H9 (cell line): ENCODE measurements at regions not wholly inside any gene's neighbourhood (a gene's known extent, or its start where the extent isn't known, plus 50 kb on each side); places are given as distances from the start of the nearest gene placed in this dataset.

Source experiments
- DNase-seq: peaks from one replicate; pipeline ENCODE4 v3.0.0-alpha.2; 2017
- H2AFZ ChIP-seq: one replicate; pipeline ENCODE4 v1.6.1; 2013; ENCODE audit warnings: mild to moderate bottlenecking, low read length, control low read depth, moderate library complexity
- H2AK5ac ChIP-seq: 2 replicates; pipeline ENCODE4 v1.6.1; 2013; ENCODE audit warnings: low read length, control low read depth, mixed read lengths; ENCODE audit not compliant: insufficient read length
- H2BK120ac ChIP-seq: one replicate; pipeline ENCODE4 v1.6.1; 2013; ENCODE audit warnings: low read depth, mild to moderate bottlenecking, low read length, control low read depth, inconsistent platforms; ENCODE audit not compliant: poor library complexity, severe bottlenecking
- H2BK12ac ChIP-seq: 2 replicates; pipeline ENCODE4 v1.6.1; 2013; ENCODE audit warnings: low read length, control low read depth, mixed read lengths, low read depth; ENCODE audit not compliant: insufficient read length
- H2BK15ac ChIP-seq: 2 replicates; pipeline ENCODE4 v1.6.1; 2013; ENCODE audit warnings: low read depth, low read length, control low read depth
- H2BK20ac ChIP-seq: one replicate; pipeline ENCODE4 v1.6.1; 2013; ENCODE audit warnings: low read depth, mild to moderate bottlenecking, low read length, control low read depth, inconsistent platforms; ENCODE audit not compliant: poor library complexity, severe bottlenecking
- H2BK5ac ChIP-seq: 2 replicates; pipeline ENCODE4 v1.6.1; 2013; ENCODE audit warnings: low read length, control low read depth, mixed read lengths; ENCODE audit not compliant: insufficient read length
- H3K14ac ChIP-seq: 2 replicates; pipeline ENCODE4 v1.6.1; 2013; ENCODE audit warnings: low read length, control low read depth; ENCODE audit not compliant: insufficient read depth
- H3K18ac ChIP-seq: 2 replicates; pipeline ENCODE4 v1.6.1; 2013; ENCODE audit warnings: low read depth, mild to moderate bottlenecking, mixed read lengths, low read length, control low read depth; ENCODE audit not compliant: insufficient read length
- H3K23ac ChIP-seq: 2 replicates; pipeline ENCODE4 v1.6.1; 2013; ENCODE audit warnings: low read length, control low read depth, mixed read lengths, low read depth; ENCODE audit not compliant: insufficient read length
- H3K23me2 ChIP-seq: 2 replicates; pipeline ENCODE4 v1.6.1; 2013; ENCODE audit warnings: low read depth, mild to moderate bottlenecking, mixed read lengths, low read length, control low read depth; ENCODE audit not compliant: insufficient read length, poor library complexity, severe bottlenecking
- H3K27ac ChIP-seq: 2 replicates; pipeline ENCODE4 v1.5.1; 2013; ENCODE audit warnings: low read length, control low read depth, mixed read lengths, low read depth; ENCODE audit not compliant: insufficient read length
- H3K27me3 ChIP-seq: 2 replicates; pipeline ENCODE4 v1.6.1; 2013; ENCODE audit warnings: low read length, control low read depth, inconsistent platforms; ENCODE audit not compliant: insufficient read depth
- H3K4ac ChIP-seq: 2 replicates; pipeline ENCODE4 v1.6.1; 2013; ENCODE audit warnings: low read depth, mild to moderate bottlenecking, control low read depth, inconsistent platforms, low read length, moderate library complexity
- H3K4me1 ChIP-seq: 2 replicates; pipeline ENCODE4 v1.6.1; 2013; ENCODE audit warnings: low read length, control low read depth, inconsistent platforms; ENCODE audit not compliant: insufficient read depth
- H3K4me2 ChIP-seq: 2 replicates; pipeline ENCODE4 v1.6.1; 2013; ENCODE audit warnings: low read length, control low read depth, mixed read lengths; ENCODE audit not compliant: insufficient read length, insufficient read depth
- H3K56ac ChIP-seq: 2 replicates; pipeline ENCODE4 v1.6.1; 2013; ENCODE audit warnings: low read depth, mild to moderate bottlenecking, mixed read lengths, low read length, control low read depth; ENCODE audit not compliant: insufficient read length
- H3K79me1 ChIP-seq: 2 replicates; pipeline ENCODE4 v1.6.1; 2013; ENCODE audit warnings: low read depth, mild to moderate bottlenecking, moderate library complexity, low read length, control low read depth, inconsistent platforms; ENCODE audit not compliant: insufficient read depth, poor library complexity, severe bottlenecking
- H3K79me2 ChIP-seq: 2 replicates; pipeline ENCODE4 v1.6.1; 2013; ENCODE audit warnings: low read length, control low read depth, inconsistent platforms; ENCODE audit not compliant: insufficient read depth
- H3K9ac ChIP-seq: 2 replicates; pipeline ENCODE4 v1.6.1; 2013; ENCODE audit warnings: low read length, control low read depth, mixed read lengths; ENCODE audit not compliant: insufficient read length; ENCODE audit errors: extremely low read depth
- H3K9me3 ChIP-seq: one replicate; pipeline ENCODE4 v1.6.1; 2013; ENCODE audit warnings: low read depth, low read length, inconsistent platforms; ENCODE audit not compliant: control insufficient read depth
- H3T11ph ChIP-seq: one replicate; pipeline ENCODE4 v1.6.1; 2013; ENCODE audit warnings: mild to moderate bottlenecking, low read length, control low read depth, inconsistent platforms
- H4K20me1 ChIP-seq: one replicate; pipeline ENCODE4 v1.6.1; 2013; ENCODE audit not compliant: control insufficient read depth, insufficient read length, insufficient read depth
- H4K5ac ChIP-seq: 2 replicates; pipeline ENCODE4 v1.6.1; 2013; ENCODE audit warnings: low read depth, mild to moderate bottlenecking, mixed read lengths, low read length, control low read depth; ENCODE audit not compliant: insufficient read length
- H4K8ac ChIP-seq: replicated peaks from 2 replicates; pipeline ENCODE4 v1.6.1; 2013; ENCODE audit warnings: low read length, control low read depth, mixed read lengths, low read depth; ENCODE audit not compliant: insufficient read length
- H4K91ac ChIP-seq: 2 replicates; pipeline ENCODE4 v1.6.1; 2013; ENCODE audit warnings: low read depth, mild to moderate bottlenecking, moderate library complexity, mixed read lengths, low read length, control low read depth; ENCODE audit not compliant: insufficient read length
- H3K27ac Mint-ChIP-seq, 3 experiments: 2 replicates in 2 of 3; 3 replicates in 1 of 3; pipeline ENCODE4 v1.8.0; 2020 to 2021; ENCODE audit warnings: mixed read lengths in 3 of 3, mild to moderate bottlenecking in 1 of 3, moderate library complexity in 1 of 3
- H3K27me3 Mint-ChIP-seq: 2 replicates; pipeline ENCODE4 v1.8.0; 2021; ENCODE audit warnings: low read depth, mild to moderate bottlenecking, moderate library complexity, mixed read lengths
- H3K36me3 Mint-ChIP-seq, 3 experiments: 2 replicates in 2 of 3; 3 replicates in 1 of 3; pipeline ENCODE4 v1.8.0; 2020 to 2021; ENCODE audit warnings: low read depth in 3 of 3, mixed read lengths in 3 of 3; ENCODE audit not compliant: insufficient read depth in 1 of 3
- H3K4me1 Mint-ChIP-seq, 2 experiments: 2 replicates each; pipeline ENCODE4 v1.8.0; 2020; ENCODE audit warnings: mixed read lengths in 2 of 2
- H3K4me3 Mint-ChIP-seq, 2 experiments: 2 replicates in 1 of 2; 3 replicates in 1 of 2; pipeline ENCODE4 v1.8.0; 2020 to 2021; ENCODE audit warnings: mild to moderate bottlenecking in 2 of 2, mixed read lengths in 2 of 2, moderate library complexity in 1 of 2
- H3K9me3 Mint-ChIP-seq, 2 experiments: 2 replicates in 1 of 2; 3 replicates in 1 of 2; pipeline ENCODE4 v1.8.0; 2020; ENCODE audit warnings: mild to moderate bottlenecking in 2 of 2, mixed read lengths in 2 of 2, moderate library complexity in 1 of 2
- TF ChIP-seq, protein P1 (sequence below): fragments of 200-600 bp; sonication (generic); conservative IDR thresholded peaks from 3 replicates; pipeline ENCODE4 v1.8.0; 2021; ENCODE audit warnings: antibody characterized with exemption, mild to moderate bottlenecking

DNA sequence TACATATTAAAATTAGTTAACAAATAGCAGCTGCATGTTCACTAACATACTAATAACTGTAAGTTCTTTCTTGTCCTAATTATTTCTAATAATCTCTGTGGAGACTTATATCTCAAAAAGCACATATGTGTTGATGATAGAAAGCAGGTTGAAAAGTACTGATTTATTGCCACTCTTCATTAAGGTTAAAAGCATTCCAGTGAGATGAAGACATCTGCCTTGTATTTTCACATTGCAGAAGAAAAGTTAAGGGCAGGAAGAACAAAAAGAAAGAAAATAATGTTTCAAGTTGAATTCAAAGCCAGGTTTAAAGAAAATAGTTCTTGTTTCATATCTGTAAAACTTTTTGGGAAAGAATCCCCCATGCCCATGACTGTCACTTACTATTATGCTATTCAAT is 429.9 kb downstream of the MTX2 start:
- H3K4ac ChIP-seq: no peak overlapping the region
- no peak overlapping the region for H4K5ac ChIP-seq
- H3K79me2 ChIP-seq: no peaks in the 10 kb centered on the region
- H3K9ac ChIP-seq: no peak overlapping the region
- Mint-ChIP-seq H3K36me3 (no peaks in the 10 kb centered on the region), H3K4me3 (no peak overlapping the region; a peak in 1 of 5 replicates), H3K9me3 (no peaks in the 10 kb centered on the region), H3K4me1 (peaks cover 0 to 3% of the 10 kb centered on the region in 2 experiments; a peak in 1 of 4 replicates), H3K27ac (no peak overlapping the region), H3K27me3 (no peaks in the 10 kb centered on the region)
- no peak overlapping the region for H3K4me2 ChIP-seq
- no peak overlapping the region for H2BK12ac ChIP-seq
- no peak overlapping the region for H3K27ac ChIP-seq
- no peak overlapping the region for H3K23ac ChIP-seq
- H3K27me3 ChIP-seq: no peaks in the 10 kb centered on the region
- H4K8ac ChIP-seq: no peak overlapping the region
- H3K14ac ChIP-seq: no peak overlapping the region
- TF ChIP-seq, protein P1, sequence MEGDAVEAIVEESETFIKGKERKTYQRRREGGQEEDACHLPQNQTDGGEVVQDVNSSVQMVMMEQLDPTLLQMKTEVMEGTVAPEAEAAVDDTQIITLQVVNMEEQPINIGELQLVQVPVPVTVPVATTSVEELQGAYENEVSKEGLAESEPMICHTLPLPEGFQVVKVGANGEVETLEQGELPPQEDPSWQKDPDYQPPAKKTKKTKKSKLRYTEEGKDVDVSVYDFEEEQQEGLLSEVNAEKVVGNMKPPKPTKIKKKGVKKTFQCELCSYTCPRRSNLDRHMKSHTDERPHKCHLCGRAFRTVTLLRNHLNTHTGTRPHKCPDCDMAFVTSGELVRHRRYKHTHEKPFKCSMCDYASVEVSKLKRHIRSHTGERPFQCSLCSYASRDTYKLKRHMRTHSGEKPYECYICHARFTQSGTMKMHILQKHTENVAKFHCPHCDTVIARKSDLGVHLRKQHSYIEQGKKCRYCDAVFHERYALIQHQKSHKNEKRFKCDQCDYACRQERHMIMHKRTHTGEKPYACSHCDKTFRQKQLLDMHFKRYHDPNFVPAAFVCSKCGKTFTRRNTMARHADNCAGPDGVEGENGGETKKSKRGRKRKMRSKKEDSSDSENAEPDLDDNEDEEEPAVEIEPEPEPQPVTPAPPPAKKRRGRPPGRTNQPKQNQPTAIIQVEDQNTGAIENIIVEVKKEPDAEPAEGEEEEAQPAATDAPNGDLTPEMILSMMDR: no peak
- H4K91ac ChIP-seq: no peak overlapping the region
- no peak overlapping the region for H2BK120ac ChIP-seq
- no peaks in the 10 kb centered on the region for H3K79me1 ChIP-seq
- no peaks in the 10 kb centered on the region for H4K20me1 ChIP-seq
- H3K4me1 ChIP-seq: no peaks in the 10 kb centered on the region
- DNase-seq: no peak
- H2AK5ac ChIP-seq: no peak overlapping the region
- no peaks in the 10 kb centered on the region for H3K9me3 ChIP-seq
- no peaks in the 10 kb centered on the region for H3K23me2 ChIP-seq
- H3K56ac ChIP-seq: no peak overlapping the region
- no peak overlapping the region for H2BK20ac ChIP-seq
- no peak overlapping the region for H2BK15ac ChIP-seq
- no peak overlapping the region for H3T11ph ChIP-seq
- H2AFZ ChIP-seq: no peak overlapping the region
- no peak overlapping the region for H2BK5ac ChIP-seq
- H3K18ac ChIP-seq: no peak overlapping the region
